Pancreas (tissue), 10 donors: ENCODE measurements at regions not wholly inside any gene's neighbourhood (a gene's known extent, or its start where the extent isn't known, plus 50 kb on each side); places are given as distances from the start of the nearest gene placed in this dataset.

Experiments
- ATAC-seq, 4 donors: fragments of 200-7000 bp; cut with Tn5 transposase; one replicate each; pipeline versions ENCODE4 v1.8.0 to v1.9.1; 2020; ENCODE audit warnings: mild to moderate bottlenecking in 4 of 4, moderate library complexity in 4 of 4
- DNase-seq, 6 donors: peaks; one replicate each; pipeline ENCODE4 v3.0.0-alpha.2; 2020
- FAIRE-seq: peaks from 2 replicates; lab custom pipeline; 2012; peaks lifted over from hg19 to GRCh38; lab: Jason Lieb, UNC
- H3K27ac ChIP-seq, 4 donors: fragments of 200-600 bp; sonication (generic); 1 replicate in 3 of 4; 2 replicates in 1 of 4; pipeline versions ENCODE4 v1.5.0 to v1.8.0; 2020
- H3K27me3 ChIP-seq, 4 donors: fragments of 200-600 bp; one replicate each; pipeline ENCODE4 v1.8.0; 2021
- H3K36me3 ChIP-seq, 3 donors: fragments of 200-600 bp; sonication (generic) in 1 of 3; one replicate each; pipeline versions ENCODE4 v1.5.0 to v1.8.0; 2020 to 2021
- H3K4me1 ChIP-seq, 3 donors: fragments of 200-600 bp; one replicate each; pipeline ENCODE4 v1.8.0; 2021
- H3K4me3 ChIP-seq, 4 donors: fragments of 200-600 bp; sonication (generic) in 2 of 4; one replicate each; pipeline versions ENCODE4 v1.5.0 to v1.8.0; 2020 to 2021
- H3K9me3 ChIP-seq, 4 donors: fragments of 200-600 bp; one replicate each; pipeline ENCODE4 v1.8.0; 2021
- CTCF ChIP-seq, 4 donors: fragments of 200-600 bp; sonication (generic) in 3 of 4; IDR thresholded peaks; one replicate each; pipeline versions ENCODE4 v1.5.0 to v1.8.0; 2021; ENCODE audit warnings: antibody characterized with exemption in 4 of 4
- WGBS, 2 donors: extraction: QIAGEN DNeasy Blood & Tissue Kit; methylation state at CpG; one replicate each; pipeline ENCODE4 v1.1.7; 2013; 5-methylcytosine and 5-hydroxymethylcytosine counted together
- intact Hi-C, 3 donors: fragments of 100-400 bp; cut with DNase I; formaldehyde crosslinking; loops; one replicate each; pipeline versions ENCODE4 v1.11.1 to v1.14.2; 2022
- donor health status: healthy with polysubstance abuse.
- donor health status: DM: no; HTN: no; CAD: no; lungs with moderate emphysema.
- donor health status: DM: no; HTN: no; CAD: no.
- donor health status: control.
- donor health status: control.
- donor health status: Bipolar disorder and iron deficiency.
- donor health status: DM: yes; HTN: yes; CAD: no.
- donor health status: DM: no; HTN: no; CAD: no.
- donor health status: DM: no; HTN: no; CAD: no.
- donor health status: DM: yes; HTN: yes; CAD: no.

DNA sequence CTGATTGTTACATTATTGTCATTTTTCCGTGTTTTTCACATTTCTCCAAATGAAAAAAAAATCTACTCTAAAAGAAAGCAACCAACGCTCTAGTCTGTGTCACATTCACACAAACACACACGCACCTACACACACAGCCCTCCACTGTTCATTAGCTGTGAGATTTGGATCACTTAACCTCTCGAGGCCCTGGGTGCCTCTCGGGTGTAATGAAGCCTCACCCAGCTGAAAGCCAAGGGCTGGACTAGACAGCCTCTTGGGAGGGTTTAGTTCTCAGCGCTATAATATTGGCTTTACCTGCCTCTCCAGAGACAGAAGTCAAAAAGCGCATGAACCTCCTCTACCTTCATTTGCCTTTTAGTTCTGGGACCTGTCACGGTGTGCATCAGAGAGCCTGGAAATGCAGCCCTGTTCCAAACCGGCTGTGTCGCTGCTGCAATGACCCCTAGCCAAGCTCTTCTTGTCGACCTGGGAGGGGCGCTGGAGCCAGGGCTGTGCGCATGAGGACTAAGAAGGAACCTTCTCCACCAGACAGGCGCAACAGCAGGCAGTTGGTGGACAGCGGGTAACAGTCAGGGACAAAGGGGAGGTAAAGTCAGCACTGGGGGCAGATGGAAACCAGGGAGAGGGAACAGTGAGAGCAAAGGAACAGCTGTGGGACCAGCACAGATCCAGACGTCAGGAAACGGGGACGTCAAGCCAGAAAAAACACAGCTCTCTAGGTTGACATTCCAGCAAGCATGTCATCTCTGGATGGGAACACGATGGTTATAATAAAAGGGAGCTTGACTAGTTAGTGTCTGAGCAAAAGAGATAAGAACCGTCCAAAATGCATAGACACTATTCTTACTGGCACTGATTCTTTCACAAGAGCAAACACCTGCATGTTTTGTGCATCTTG lies 375.9 kb downstream of the EFNB2 start:
- H3K27ac ChIP-seq, result no peak overlapping the region
- no peaks in the 10 kb centered on the region for H3K4me1 ChIP-seq
- no peaks in the 10 kb centered on the region for H3K36me3 ChIP-seq
- WGBS, 2 donors, result 73 to 77% methylated on average over 20 of the region's 20 CpGs
- H3K27me3 ChIP-seq, result no peaks in the 10 kb centered on the region
- intact Hi-C loops, result no loop called here
- no peak for TF ChIP-seq CTCF (IDR thresholded peaks at IDR 0.05)
- no peaks in the 10 kb centered on the region for H3K9me3 ChIP-seq
- FAIRE-seq (no peak), ATAC-seq (no peak), DNase-seq (no peak)
- no peak overlapping the region for H3K4me3 ChIP-seq

GRCh38 chr13:106156468-106156867 lies 379.0 kb downstream of the EFNB2 start:
- no peak for DNase-seq
- ATAC-seq, result no peak
- FAIRE-seq, result no peak

GRCh38 chr13:106155411-106155810 lies 380.1 kb downstream of the EFNB2 start:
- 88 to 92% methylated on average over 6 of the region's 6 CpGs for WGBS, 2 donors
- FAIRE-seq (no peak), ATAC-seq (no peak), DNase-seq (no peak)
- H3K4me3 ChIP-seq, result no peak overlapping the region
- no peaks in the 10 kb centered on the region for H3K27me3 ChIP-seq
- H3K36me3 ChIP-seq, result no peaks in the 10 kb centered on the region
- intact Hi-C loops, result no loop called here
- H3K27ac ChIP-seq, result no peak overlapping the region
- no peaks in the 10 kb centered on the region for H3K9me3 ChIP-seq
- H3K4me1 ChIP-seq, result no peaks in the 10 kb centered on the region
- TF ChIP-seq CTCF (IDR thresholded peaks at IDR 0.05), result no peak

More at GRCh38 chr13:106156468-106156867, 379.0 kb downstream of the EFNB2 start:
- 89 to 94% methylated on average over 4 of the region's 4 CpGs for WGBS, 2 donors
- H3K27ac ChIP-seq, result no peak overlapping the region
- no peaks in the 10 kb centered on the region for H3K4me1 ChIP-seq
- intact Hi-C loops, result no loop called here
- no peaks in the 10 kb centered on the region for H3K9me3 ChIP-seq
- H3K36me3 ChIP-seq, result no peaks in the 10 kb centered on the region
- H3K4me3 ChIP-seq, result no peak overlapping the region
- no peaks in the 10 kb centered on the region for H3K27me3 ChIP-seq
- no peak for TF ChIP-seq CTCF (IDR thresholded peaks at IDR 0.05)

GRCh38 chr13:106153876-106154275 lies 381.6 kb downstream of the EFNB2 start:
- 76 to 93% methylated on average over 1 of the region's 1 CpG for WGBS, 2 donors
- no peaks in the 10 kb centered on the region for H3K36me3 ChIP-seq
- intact Hi-C loops, result no loop called here
- DNase-seq (no peak), ATAC-seq (no peak), FAIRE-seq (no peak)
- H3K4me1 ChIP-seq, result no peaks in the 10 kb centered on the region
- H3K27ac ChIP-seq, result no peak overlapping the region
- TF ChIP-seq CTCF (IDR thresholded peaks at IDR 0.05), result no peak
- no peak overlapping the region for H3K4me3 ChIP-seq
- H3K27me3 ChIP-seq, result no peaks in the 10 kb centered on the region
- H3K9me3 ChIP-seq, result no peaks in the 10 kb centered on the region

DNA sequence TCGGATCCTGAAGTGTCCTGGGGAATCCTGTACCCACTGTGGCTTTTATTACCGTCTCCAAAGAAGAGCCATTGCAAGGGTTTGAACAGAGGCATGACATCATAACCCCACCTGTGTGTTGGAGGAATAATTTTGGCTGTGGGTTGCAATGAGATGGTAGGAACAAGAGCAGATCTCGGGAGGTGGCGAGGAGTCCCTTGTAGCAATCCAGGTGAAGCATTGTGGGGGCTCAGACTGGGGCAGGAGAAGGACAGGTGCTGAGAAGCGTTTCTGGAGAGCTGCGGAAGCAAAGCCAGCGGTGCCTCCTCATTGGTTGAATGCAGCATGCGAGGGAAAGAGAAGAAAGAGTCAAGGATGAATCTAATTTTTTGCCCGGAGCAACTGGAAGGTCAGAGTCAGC lies 382.4 kb downstream of the EFNB2 start:
- TF ChIP-seq CTCF (IDR thresholded peaks at IDR 0.05), result no peak
- FAIRE-seq (no peak), ATAC-seq (no peak), DNase-seq (no peak)
- no peaks in the 10 kb centered on the region for H3K27me3 ChIP-seq
- no peaks in the 10 kb centered on the region for H3K36me3 ChIP-seq
- H3K4me1 ChIP-seq, result no peaks in the 10 kb centered on the region
- no peak overlapping the region for H3K27ac ChIP-seq
- H3K9me3 ChIP-seq, result no peaks in the 10 kb centered on the region
- intact Hi-C loops, result no loop called here
- 83 to 93% methylated on average over 9 of the region's 9 CpGs for WGBS, 2 donors
- no peak overlapping the region for H3K4me3 ChIP-seq
